K562 (cell line): ENCODE measurements at regions not wholly inside any gene's neighbourhood (a gene's known extent, or its start where the extent isn't known, plus 50 kb on each side); places are given as distances from the start of the nearest gene placed in this dataset.

ENCODE experiments used
- MXI1 ChIP-seq: IDR thresholded peaks from 2 replicates; pipeline ENCODE4 v1.6.1; 2011; ENCODE audit warnings: low read depth, mild to moderate bottlenecking, improper control_type of control experiment, low read length
- NFIX ChIP-seq: fragments of 250-450 bp; sonication (Bioruptor Pico); IDR thresholded peaks from 2 replicates; pipeline ENCODE4 v1.4.0; 2020; ENCODE audit warnings: low read depth, mild to moderate bottlenecking, moderate library complexity
- NRF1 ChIP-seq, 2 experiments: fragments of 450-650 bp; IDR thresholded peaks in 1 of 2; conservative IDR thresholded peaks in 1 of 2; 2 replicates each; pipeline ENCODE4 v1.6.1; 2014; ENCODE audit warnings: mild to moderate bottlenecking in 2 of 2
- POLR2A ChIP-seq: fragments of 450-650 bp; conservative IDR thresholded peaks from 2 replicates; pipeline ENCODE4 v1.6.1; 2016

DNA sequence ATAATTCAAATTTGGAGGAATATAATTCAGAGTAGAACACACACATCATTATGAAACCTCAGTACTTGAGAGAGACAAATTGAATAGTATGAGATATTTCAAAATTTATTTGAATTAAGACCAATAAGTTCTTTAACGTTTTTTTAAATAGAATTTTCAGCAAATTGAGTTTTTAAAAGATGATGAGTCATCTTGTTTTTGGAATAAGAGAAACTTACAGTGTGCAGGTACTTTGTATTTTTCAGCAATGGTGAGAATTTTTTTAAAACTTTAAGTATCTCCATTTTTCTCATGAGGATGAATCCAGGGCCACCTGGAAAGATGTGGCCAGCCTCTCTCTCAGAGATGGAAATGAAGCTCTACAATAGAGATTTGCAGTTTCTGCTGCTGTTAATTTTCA lies 1015.0 kb upstream of the TENM4 start:
- TF ChIP-seq NRF1 (conservative IDR thresholded peaks at IDR 0.05 in 1 of 2, IDR thresholded peaks at IDR 0.05 in 1 of 2), result no peak
- TF ChIP-seq POLR2A, result no peak
- TF ChIP-seq MXI1, result no peak
- no peak for TF ChIP-seq NFIX
